Umbilical cord (tissue), 1 donor: ENCODE measurements at regions not wholly inside any gene's neighbourhood (a gene's known extent, or its start where the extent isn't known, plus 50 kb on each side); places are given as distances from the start of the nearest gene placed in this dataset.

ENCODE experiments used
- DNase-seq: peaks from one replicate; pipeline ENCODE4 v3.0.0-alpha.2; 2015; ENCODE audit warnings: low spot score

DNA sequence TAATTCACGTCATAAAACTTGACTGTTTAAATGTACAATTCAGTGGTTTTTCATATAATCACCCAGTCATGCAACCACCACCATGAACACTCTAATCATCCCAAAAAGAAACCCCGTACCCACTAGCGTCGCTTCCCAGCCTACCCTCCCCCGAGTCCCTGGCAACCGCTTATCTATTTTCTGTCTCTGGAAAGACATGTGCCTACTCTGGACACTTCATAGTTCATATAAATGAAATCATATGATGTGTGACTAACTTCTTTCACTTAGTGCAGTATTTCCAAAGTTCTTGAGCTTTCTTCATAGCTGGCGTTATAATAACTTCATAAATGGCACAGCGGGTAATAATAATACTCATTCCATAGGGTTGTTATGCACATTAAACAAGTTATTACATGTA is 215.2 kb downstream of the MYLK4 start:
- no peak for DNase-seq

DNA sequence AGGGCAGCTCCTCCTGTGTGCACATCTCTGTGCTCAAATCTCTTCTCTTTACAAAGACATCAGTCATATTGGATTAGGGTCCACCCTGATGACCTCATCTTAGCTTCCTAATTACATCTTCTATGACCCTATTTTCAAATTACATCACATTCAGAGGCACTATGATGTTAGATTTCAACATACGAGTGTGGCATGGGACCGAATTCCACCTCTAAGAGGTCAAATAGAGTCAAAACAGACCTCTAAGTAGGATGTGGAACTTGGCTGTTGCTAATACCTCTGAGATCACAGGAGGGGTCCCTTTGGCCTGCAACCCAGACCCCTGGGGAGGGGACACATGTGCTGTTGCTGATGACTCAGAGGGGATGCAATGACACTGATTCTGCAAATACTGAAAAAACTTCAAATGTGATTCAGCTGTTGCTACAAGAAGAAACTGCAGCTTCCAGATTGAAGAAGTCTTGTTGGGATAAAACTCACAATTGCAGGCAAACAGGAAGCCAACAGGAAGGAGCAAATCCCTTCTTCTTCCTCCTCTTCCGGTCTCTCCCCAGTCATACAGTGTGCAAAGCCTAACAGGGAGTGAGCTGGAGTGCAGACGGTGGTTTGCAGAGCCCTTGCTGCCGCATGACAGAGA is 216.2 kb downstream of the MYLK4 start:
- no peak for DNase-seq

DNA sequence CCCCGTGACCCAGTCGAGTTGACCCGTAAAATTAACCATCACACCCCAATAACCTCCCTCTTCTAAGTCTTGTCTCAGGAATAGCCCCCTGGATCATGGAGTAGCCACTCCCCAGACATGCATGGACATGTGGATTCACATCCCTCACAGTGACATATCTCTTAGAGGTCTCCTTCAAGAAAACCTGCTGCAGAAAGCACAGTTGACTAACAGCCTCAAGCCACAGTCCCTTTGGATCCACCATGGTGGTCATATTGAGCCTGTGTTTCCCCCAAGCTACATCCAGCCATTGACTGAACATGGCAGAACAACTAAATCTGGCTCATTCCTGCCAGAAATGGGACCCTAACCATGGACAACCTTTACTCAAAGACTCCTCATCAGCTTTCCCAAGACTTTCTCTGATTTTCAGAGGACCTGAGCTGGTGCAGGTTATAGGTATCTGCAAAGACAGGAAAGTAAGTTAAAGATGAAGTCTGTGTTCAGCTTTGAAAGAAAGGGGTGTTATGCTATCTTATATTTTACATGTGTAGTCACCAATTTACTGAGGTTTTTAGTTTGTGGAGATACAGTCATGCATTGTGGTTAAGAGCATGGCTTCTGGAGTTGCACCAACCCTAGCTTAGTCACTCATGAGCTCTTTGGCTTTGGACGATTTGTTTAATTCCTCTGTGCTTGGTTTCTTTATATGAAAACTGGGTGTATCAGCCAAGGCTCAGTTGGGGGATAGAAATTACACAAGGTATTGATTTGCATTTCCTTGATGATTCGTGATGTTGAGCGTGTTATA is 219.1 kb downstream of the MYLK4 start:
- DNase-seq, result no peak

DNA sequence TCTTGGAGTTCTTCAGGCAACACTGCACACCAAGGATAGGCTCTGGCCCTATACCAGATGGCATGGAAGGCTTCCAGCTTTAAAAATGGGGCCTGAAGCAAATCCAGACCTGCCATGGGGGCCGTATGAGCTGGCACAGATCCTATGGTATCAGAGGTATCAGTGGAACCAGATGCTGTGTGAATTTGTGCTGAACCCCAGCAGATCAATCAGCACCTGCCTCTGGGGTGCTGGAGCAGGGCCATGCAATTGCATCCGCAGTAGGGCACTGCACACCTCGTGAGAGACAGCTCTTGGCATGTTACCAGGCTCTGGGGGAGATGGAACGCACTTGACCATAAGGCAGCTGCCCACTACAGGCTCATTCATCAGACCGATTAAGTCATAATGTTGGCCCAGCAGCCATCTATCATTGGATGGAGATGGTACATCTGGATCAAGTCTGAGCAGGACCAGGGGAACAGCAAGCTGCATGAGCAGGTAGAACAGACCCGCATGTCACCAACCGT is 221.5 kb downstream of the MYLK4 start:
- DNase-seq, result no peak

DNA sequence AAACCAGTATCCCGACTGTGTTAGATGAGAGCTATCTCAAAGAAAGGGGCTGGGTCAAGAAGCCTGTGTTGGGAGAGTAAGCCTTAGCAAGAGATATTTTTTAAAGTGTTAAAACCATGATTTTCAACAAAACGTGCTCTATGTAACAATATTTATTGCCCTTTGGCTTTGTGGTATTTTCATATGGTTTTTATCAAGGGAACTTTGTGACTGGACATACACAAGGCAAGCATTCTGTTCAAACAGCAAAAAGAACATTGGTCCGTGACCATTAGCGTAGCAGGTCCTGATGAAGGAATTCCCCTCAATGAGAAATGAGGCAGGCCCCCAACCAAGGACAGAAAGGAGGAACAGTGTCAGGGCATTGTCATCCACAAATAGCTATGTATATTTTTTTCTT is 222.6 kb downstream of the MYLK4 start:
- DNase-seq, result no peak

DNA sequence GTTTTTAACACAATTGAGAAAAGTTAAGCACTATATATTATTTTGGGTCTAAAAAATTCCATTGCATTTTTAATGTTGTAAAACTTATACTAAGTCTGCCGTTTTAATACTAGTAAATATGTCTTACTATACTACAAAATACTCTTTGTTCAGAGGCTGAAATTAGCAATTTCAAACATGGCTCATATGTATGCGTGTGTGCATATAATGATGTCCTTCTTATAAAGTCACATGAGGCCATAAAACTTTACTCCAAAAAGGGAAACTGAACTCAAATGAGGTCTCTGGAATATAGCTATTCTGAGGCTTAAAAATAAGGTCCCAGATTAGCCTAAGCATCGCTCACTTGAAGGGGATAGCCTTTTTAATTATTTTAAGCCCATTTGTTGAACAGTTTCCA is 224.0 kb downstream of the MYLK4 start:
- DNase-seq, result no peak

DNA sequence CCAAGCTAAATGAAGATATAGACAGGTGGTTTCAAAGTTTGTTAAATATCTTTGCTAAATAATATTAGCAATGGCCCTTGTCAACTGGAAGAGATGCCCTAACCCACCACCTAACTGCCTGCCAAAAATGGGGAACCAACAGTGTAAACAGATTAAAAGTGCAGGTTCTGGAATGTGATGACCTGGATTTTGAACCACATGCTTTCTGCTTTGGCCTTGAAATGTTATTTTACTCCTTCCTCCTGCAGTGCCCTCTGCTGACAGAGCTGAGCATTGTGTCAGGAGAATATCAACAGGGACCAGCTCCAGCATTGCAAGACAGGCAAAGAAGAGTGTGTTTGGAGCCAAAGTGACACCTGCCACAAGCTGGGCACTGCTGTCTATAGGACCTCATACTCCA is 226.6 kb downstream of the MYLK4 start:
- DNase-seq, result no peak

DNA sequence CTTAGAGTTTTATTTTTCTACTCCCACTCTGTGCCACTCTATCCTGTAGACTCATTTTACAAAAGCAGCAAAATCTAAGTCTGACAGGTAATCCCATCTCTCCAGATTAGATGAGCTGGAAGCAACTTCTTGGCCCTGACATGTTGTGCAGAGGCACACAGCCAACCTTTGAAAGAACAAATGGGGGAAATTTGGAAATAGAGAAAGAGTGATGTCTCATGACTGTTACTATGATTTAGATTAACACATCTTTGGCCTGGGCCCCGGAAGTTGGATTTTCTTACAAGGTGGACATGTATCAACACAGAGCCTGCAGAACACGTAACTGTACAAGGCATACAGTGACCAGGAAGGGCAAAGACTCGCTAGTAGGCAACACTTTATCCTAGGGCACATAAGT is 227.7 kb downstream of the MYLK4 start:
- DNase-seq, result no peak

DNA sequence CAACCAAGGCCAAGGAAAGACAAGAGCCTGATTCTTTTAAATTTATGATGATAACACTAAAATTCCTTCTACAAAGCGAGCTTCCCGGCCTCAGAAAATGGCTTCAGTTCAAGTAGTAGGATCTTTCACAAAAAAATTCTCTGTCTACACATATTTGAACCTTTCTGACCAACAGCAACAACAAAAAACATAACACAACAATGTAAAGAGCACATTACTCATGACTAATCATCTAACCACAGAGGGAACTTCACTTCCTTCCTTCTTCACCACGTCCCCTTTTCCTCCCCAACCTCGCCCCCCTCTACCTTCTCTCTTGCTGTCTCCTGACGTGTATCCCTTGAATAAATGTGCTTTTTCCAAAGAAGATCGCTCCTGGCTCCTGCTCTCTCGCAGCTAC is 228.2 kb downstream of the MYLK4 start:
- no peak for DNase-seq

DNA sequence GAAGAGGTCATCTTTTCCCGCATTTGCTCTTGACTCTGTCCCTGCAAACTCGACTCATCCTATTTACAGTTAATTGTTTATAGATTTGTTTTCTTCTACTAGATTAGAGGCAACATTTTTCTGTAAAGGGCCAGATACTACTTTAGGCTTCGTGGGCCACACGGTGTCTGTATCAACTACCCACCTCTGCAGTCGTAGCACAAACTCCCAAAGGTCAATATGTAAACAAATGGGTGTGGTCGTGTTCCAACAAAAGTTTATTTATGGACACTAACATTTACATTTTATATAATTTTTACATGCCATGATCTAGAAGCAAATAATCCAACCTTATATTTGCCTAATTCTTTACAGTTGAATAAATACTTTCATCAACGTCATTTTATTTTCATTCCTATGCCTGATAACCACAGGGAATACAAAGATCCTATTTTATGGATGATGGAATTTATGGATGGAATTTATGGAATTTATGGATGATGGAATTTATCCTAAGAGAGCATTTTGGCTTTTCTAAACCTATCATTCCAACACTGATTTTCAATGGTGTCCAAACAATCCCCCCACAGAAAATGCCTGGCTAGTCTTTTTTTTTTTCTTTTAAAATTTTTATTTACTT is 232.8 kb downstream of the MYLK4 start:
- DNase-seq, result no peak

DNA sequence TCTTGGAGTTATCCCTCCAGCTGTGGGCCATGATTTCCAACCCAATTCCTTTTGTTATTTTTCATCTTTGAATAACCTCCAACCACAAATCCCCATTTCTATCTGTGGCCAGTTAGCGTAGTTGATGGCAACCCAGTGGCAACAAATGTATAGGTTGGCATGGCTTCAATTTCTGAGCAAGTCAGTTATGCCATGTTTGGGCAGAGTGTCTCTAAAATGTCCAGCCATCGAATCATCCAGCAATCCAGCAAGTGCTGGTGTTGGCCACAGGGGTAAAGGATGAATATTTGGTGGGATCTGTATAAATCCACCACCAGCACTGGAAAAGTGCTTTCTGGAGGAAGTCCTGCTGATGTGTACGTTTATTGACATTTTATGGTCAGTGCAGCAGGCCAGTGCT is 233.3 kb downstream of the MYLK4 start:
- DNase-seq, result no peak

DNA sequence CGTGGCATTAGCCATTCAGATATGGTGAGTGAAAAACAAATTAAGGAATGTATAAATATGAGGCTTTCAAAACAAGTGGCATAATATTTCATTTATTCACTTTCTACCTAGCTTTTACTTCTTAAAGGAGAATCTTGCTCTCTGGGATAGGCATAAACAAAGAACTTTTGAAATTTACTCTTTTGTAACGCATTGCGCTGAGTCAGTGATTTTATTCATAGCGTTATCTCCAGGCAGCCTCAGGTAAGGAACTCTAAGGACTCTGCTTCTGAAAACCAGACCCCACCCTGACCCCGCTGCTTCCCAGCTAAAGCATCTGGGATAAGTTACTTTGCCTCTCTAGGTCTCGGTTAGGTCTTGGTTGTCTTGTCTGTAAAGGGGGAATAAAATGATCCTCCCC is 234.7 kb downstream of the MYLK4 start:
- DNase-seq, result no peak

DNA sequence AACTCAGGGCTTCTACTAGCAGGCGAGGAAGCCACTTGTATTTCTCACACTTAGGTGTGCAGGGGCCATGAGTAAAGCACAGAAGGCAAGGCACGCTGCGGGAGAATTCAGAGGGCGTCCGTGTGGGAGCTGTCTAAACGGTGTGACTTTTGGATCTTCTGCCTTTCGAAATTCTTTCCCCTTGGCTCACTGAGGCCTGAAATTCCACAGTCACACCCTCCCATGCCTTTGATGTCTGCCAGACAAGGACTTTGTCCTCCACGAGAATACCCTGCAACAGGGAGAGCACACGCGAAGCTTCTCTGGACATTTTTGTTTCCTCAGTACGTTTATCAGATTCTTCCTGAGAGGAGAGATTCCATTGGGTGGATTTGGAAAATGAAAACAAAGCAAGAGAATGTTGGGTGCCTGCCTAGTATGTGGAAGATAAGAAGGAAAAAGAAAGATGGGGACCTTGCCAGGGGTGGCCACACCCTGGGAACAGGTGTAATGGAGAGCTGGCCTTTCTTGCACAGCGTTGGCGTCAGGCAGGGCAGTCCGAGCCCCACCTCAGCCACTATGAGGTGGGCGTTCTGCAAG is 235.7 kb downstream of the MYLK4 start:
- DNase-seq, result no peak

DNA sequence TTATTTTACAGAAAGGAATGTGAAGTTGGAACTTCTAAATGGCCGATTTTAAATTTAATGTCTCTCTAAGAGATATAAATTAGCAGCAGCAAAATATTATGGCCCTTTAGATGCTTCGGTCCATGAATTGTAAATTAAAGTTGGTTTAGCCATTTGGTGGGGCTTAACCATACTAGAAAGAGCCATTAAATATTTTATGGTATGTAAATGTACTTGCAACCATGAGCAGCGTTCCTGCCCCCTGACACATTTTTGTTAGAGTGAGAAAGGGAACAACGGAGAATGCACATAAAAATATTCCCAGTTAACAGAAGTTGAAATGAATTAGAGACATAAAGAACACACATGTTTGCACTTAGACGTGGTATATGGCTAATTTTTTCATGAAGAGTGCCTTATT is 237.9 kb downstream of the MYLK4 start:
- DNase-seq, result no peak

DNA sequence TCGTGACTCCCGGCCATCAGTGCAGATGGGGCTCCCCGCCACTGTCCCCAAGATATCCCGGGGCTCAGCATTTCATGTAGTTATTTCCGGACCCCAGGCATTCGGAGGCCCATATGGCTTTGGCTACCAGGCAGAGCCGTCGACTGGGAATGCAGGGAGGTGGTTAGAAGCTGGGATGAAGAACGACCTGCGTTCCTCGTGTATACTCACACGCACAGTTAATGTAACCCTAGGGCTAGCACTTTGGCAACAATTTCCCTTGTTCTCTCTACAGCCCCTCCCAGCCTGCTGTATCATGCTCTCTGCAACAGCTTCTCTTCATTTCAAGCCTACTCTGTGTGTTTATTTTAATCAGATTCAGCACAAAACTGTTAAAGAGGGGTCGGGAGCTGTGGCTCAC is 240.4 kb downstream of the MYLK4 start:
- DNase-seq, result no peak

DNA sequence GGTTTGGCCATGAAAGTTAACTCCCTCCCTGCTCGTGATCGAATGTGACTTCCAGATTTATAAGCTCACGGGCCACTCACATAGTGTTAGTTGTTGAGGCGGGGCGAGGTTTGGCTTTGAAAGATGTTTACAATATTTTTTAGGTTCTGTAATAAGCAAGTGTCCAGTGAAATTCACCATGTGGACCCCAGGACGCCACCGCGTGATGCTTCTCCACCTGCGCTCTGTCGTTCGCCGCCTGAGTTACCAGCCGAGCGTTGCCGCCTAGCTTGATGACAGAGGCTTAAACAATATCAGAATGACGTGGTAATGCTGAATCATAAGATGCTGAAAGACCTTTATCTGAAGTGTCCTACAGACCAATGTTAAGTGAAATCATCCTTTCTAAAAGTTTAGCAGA is 241.0 kb downstream of the MYLK4 start:
- no peak for DNase-seq

DNA sequence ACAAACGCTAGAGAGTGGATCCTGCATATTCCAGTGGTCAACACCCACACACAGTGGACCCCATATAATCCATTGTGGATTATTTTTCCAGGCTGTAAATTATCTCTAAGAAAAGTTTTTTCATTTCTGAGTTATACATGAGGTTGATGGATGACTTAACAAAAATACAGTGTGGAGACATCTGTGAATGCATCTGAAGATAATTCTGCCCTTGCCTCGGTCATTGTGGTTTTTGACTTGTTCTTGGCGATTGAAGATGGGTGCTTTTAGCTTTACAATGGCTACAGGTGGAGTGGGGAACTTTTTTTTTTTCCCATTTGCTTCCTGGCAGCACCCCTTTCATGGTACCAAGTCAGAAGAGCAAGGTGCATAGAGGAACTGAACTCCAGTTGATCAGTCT is 242.7 kb downstream of the MYLK4 start:
- no peak for DNase-seq

DNA sequence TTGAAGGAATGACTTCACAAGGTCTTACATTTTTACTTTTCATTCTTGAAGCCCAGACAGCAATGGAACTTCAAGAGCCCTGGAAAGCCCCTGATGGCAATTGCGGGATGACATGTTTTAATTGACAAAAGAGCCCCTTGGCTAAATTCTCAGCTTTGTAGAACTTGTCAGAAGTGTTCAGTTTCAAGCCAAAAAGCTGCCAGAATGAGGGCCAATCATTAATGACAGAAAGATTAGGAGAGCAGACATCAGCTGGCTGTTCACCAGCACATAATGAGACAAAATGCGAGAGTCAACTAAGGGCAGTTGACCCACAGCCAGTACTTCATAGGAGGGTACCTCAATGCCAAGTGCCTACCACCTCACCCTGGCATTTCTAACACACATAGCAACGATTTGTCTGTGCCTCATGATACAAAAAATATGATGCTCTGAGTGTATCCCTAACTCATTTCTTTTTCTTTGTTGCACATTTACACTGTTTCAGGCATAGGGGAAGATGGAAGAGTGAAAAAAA is 243.1 kb downstream of the MYLK4 start:
- no peak for DNase-seq

DNA sequence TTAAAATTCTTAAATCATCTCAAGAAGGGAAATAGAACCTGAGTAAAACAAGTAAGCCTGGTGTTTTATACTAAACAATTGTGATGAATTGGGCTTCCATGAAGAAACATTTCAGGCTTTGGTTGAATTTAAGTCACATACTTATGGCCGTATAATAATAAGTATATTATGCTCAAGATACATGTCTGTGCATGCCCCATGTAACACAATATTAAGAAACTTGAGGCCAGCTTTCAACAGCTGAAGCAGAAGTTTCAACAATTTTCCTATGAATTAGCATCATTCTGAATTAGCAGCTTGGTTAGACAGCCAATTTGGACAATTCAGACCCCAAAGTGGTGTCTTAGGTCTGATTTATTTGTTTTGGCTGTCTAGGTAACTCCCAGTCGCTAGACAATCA is 243.7 kb downstream of the MYLK4 start:
- no peak for DNase-seq

DNA sequence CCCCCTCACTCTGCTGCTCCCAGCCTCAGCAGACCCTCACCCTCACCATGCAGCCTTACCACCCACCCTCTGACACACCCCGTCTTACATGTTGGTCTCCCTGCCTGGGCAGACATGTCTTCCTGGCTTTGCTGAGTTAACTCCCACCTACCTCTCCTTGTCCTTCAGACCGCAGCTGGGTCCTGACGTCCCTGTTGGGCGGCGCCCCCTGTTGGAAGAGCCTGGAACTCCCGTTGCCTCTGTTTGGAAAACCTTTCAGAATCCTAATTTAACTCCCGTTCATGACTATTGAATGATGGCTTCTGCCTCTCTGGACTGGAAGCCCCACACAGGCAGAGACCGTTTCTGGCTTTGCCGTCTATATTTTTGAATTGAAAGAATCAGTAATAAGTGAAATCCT is 245.1 kb downstream of the MYLK4 start:
- DNase-seq, result no peak

DNA sequence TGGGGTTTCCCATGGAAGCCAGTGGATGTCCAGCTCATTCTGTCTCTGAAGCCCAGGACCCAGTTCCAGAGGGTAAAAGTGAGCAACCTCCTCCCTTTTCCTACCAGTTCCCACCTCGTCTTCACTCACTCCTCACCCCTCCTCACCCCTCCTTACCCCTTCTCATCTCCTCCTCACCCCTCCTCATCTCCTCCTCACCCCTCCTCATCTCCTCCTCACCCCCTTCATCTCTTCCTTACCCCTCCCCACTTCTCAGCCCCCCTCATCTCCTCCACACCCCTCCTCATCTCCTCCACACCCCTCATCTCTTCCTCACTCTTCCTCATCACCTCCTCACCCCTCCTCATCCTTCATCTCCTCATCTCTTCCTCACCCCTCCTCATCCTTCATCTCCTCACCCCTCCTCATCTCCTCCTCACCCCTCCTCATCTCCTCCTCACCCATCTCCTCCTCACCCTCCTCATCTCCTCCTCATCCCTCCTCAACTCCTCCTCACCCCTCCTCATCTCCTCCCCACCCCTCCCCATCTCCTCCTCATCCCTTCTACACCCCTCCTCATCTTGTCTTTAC is 246.1 kb downstream of the MYLK4 start:
- DNase-seq, result no peak
